Epithelial cell of esophagus (primary cell): ENCODE measurements at regions not wholly inside any gene's neighbourhood (a gene's known extent, or its start where the extent isn't known, plus 50 kb on each side); places are given as distances from the start of the nearest gene placed in this dataset.
"Not testable (repeated sequence)": the region's sequence is repeated elsewhere in the genome, so short reads cannot be mapped to it uniquely, and the experiment has no call there.

Experiments
- DNase-seq: peaks from one replicate; pipeline ENCODE4 v3.0.0; 2010; ENCODE audit warnings: low read depth
- H3K4me3 ChIP-seq: 2 replicates; pipeline ENCODE4 v1.5.1; 2011; ENCODE audit warnings: mild to moderate bottlenecking, low read length, control low read depth
- CTCF ChIP-seq: IDR thresholded peaks from 2 replicates; pipeline ENCODE4 v1.5.1; 2011; ENCODE audit warnings: low read depth, mild to moderate bottlenecking, low read length, control low read depth, inconsistent platforms; ENCODE audit not compliant: insufficient read depth; ENCODE audit errors: missing control alignments

- not testable (repeated sequence) for DNase-seq, H3K4me3 ChIP-seq
Observed at GRCh38 chr2:215889240-215889969, 123.9 kb downstream of the MREG start.

GRCh38 chr2:215888680-215889079, 124.7 kb downstream of the MREG start:
- no peak for DNase-seq
- TF ChIP-seq CTCF: no peak
- no peak overlapping the region for H3K4me3 ChIP-seq

- no peak for TF ChIP-seq CTCF
- DNase-seq: no peak
- H3K4me3 ChIP-seq: no peak overlapping the region
Observed at GRCh38 chr2:215887303-215887702, 126.0 kb downstream of the MREG start.

- DNase-seq: no peak
- H3K4me3 ChIP-seq: no peak overlapping the region
- no peak for TF ChIP-seq CTCF
Observed at GRCh38 chr2:215886022-215886421, 127.3 kb downstream of the MREG start.

- TF ChIP-seq CTCF: no peak
- DNase-seq: no peak
- no peak overlapping the region for H3K4me3 ChIP-seq
Observed at GRCh38 chr2:215885536-215885935, 127.8 kb downstream of the MREG start.

- no peak for DNase-seq
- no peak overlapping the region for H3K4me3 ChIP-seq
- no peak for TF ChIP-seq CTCF
Observed at GRCh38 chr2:215884451-215885087, 128.8 kb downstream of the MREG start.

- no peak for TF ChIP-seq CTCF
- DNase-seq: no peak
Observed at GRCh38 chr2:215883799-215884198, 129.6 kb downstream of the MREG start.

More at GRCh38 chr2:215883799-215884198, 129.6 kb downstream of the MREG start:
- no peak overlapping the region for H3K4me3 ChIP-seq
